ENCODE measurements at regions not wholly inside any gene's neighbourhood (a gene's known extent, or its start where the extent isn't known, plus 50 kb on each side); places are given as distances from the start of the nearest gene placed in this dataset.

- TF ChIP-seq CTCF (IDR thresholded peaks at IDR 0.05 in 8 of 11, conservative IDR thresholded peaks at IDR 0.05 in 3 of 11) (no peak), POLR2A (IDR thresholded peaks at IDR 0.05) (no peak), POLR2AphosphoS5 (IDR thresholded peaks at IDR 0.05) (no peak)
These were observed 595.6 kb downstream of the TRAM1L1 start for GRCh38 chr4:116489739-116490138.
